HG03565 (cell line): ENCODE measurements at regions not wholly inside any gene's neighbourhood (a gene's known extent, or its start where the extent isn't known, plus 50 kb on each side); places are given as distances from the start of the nearest gene placed in this dataset.
A peak's percentile ranks its signal among the peaks of the same experiment; 100 is the strongest.

Experiments used
- ATAC-seq: cut with Tn5 transposase; IDR thresholded peaks from one replicate; pipeline ENCODE4 v1.9.1; 2021; ENCODE audit warnings: mild to moderate bottlenecking, moderate library complexity; ENCODE audit not compliant: unreplicated experiment

GRCh38 chr1:103170609-103171008, 62.3 kb upstream of the COL11A1 start:
- ATAC-seq = no peak

- peak; percentile 90 for ATAC-seq
Measured at GRCh38 chr1:103162360-103162759, 54.0 kb upstream of the COL11A1 start.

GRCh38 chr1:103160281-103160680, 52.0 kb upstream of the COL11A1 start:
- ATAC-seq = no peak
